GM23338 (cell line): ENCODE measurements at regions not wholly inside any gene's neighbourhood (a gene's known extent, or its start where the extent isn't known, plus 50 kb on each side); places are given as distances from the start of the nearest gene placed in this dataset.

ENCODE experiments used
- ATAC-seq: fragments of 200-7000 bp; cut with Tn5 transposase; 3 replicates; pipeline ENCODE4 v1.9.1; 2020
- DNase-seq: peaks from one replicate; pipeline ENCODE4 v3.0.0-alpha.2; 2015; ENCODE audit warnings: low spot score
- H2AFZ ChIP-seq: fragments of 200-600 bp; sonication (generic); 2 replicates; pipeline ENCODE4 v1.8.0; 2016; ENCODE audit warnings: antibody characterized with exemption, mild to moderate bottlenecking, moderate library complexity
- H3F3A ChIP-seq: fragments of 200-600 bp; sonication (generic); replicated peaks from 2 replicates; pipeline ENCODE4 v1.8.0; 2017; ENCODE audit warnings: antibody characterized with exemption, mixed run types, low read depth
- H3K27ac ChIP-seq: fragments of 200-600 bp; sonication (generic); 2 replicates; pipeline ENCODE4 v1.6.1; 2016; ENCODE audit warnings: low read depth
- H3K27me3 ChIP-seq: fragments of 200-600 bp; sonication (generic); 2 replicates; pipeline ENCODE4 v1.8.0; 2016; ENCODE audit warnings: mild to moderate bottlenecking, mixed run types, moderate library complexity; ENCODE audit not compliant: insufficient read depth
- H3K36me3 ChIP-seq: fragments of 200-600 bp; sonication (generic); 2 replicates; pipeline ENCODE4 v1.8.0; 2016; ENCODE audit warnings: mild to moderate bottlenecking; ENCODE audit not compliant: insufficient read depth
- H3K4me1 ChIP-seq: fragments of 200-600 bp; sonication (generic); 2 replicates; pipeline ENCODE4 v1.8.0; 2016; ENCODE audit warnings: mild to moderate bottlenecking, moderate library complexity; ENCODE audit not compliant: insufficient read depth
- H3K4me2 ChIP-seq: fragments of 200-600 bp; sonication (generic); 2 replicates; pipeline ENCODE4 v1.7.1; 2017; ENCODE audit warnings: mixed run types
- H3K4me3 ChIP-seq: fragments of 200-600 bp; sonication (generic); 2 replicates; pipeline ENCODE4 v1.6.1; 2016; ENCODE audit warnings: mixed run types
- H3K79me2 ChIP-seq: fragments of 200-600 bp; sonication (generic); replicated peaks from 2 replicates; pipeline ENCODE4 v1.8.0; 2017; ENCODE audit warnings: mild to moderate bottlenecking; ENCODE audit not compliant: insufficient read depth
- H3K9me2 ChIP-seq: fragments of 200-600 bp; sonication (generic); 2 replicates; pipeline ENCODE4 v1.8.0; 2017; ENCODE audit not compliant: insufficient read depth
- H4K20me1 ChIP-seq: fragments of 200-600 bp; sonication (generic); replicated peaks from 2 replicates; pipeline ENCODE4 v1.8.0; 2017; ENCODE audit warnings: mild to moderate bottlenecking; ENCODE audit not compliant: insufficient read depth
- H3K27ac Mint-ChIP-seq: 2 replicates; pipeline ENCODE4 v1.8.0; 2020; ENCODE audit warnings: inconsistent platforms, mild to moderate bottlenecking, moderate library complexity, mixed read lengths
- H3K27me3 Mint-ChIP-seq: 3 replicates; pipeline ENCODE4 v1.8.0; 2022; ENCODE audit warnings: low read depth, mild to moderate bottlenecking, moderate library complexity, mixed read lengths, inconsistent platforms; ENCODE audit not compliant: insufficient read depth, poor library complexity
- H3K36me3 Mint-ChIP-seq: 3 replicates; pipeline ENCODE4 v1.8.0; 2021; ENCODE audit warnings: low read depth, mild to moderate bottlenecking, inconsistent platforms, moderate library complexity, mixed read lengths
- H3K4me1 Mint-ChIP-seq: 3 replicates; pipeline ENCODE4 v1.8.0; 2020; ENCODE audit warnings: mild to moderate bottlenecking, inconsistent platforms, mixed read lengths
- H3K4me3 Mint-ChIP-seq: 3 replicates; pipeline ENCODE4 v1.8.0; 2021; ENCODE audit warnings: moderate library complexity, mild to moderate bottlenecking, inconsistent platforms, mixed read lengths
- H3K9me3 Mint-ChIP-seq: 3 replicates; pipeline ENCODE4 v1.8.0; 2020; ENCODE audit warnings: moderate library complexity, mild to moderate bottlenecking, inconsistent platforms, mixed read lengths
- CREB1 ChIP-seq: fragments of 250-450 bp; sonication (Bioruptor Pico); IDR thresholded peaks from 2 replicates; pipeline ENCODE4 v1.5.0; 2020; ENCODE audit warnings: low read depth, mild to moderate bottlenecking, moderate library complexity
- EZH2 ChIP-seq: fragments of 200-600 bp; sonication (generic); IDR thresholded peaks from one replicate; pipeline ENCODE4 v1.8.0; 2017; ENCODE audit warnings: antibody characterized with exemption, mild to moderate bottlenecking, low read depth; ENCODE audit not compliant: unreplicated experiment
- EZH2phosphoT487 ChIP-seq: fragments of 200-600 bp; sonication (generic); IDR thresholded peaks from one replicate; pipeline ENCODE4 v1.8.1; 2018; ENCODE audit warnings: antibody characterized with exemption; ENCODE audit not compliant: unreplicated experiment
- JUNB ChIP-seq: IDR thresholded peaks from one replicate; pipeline ENCODE4 v1.6.1; 2016; ENCODE audit warnings: antibody characterized with exemption; ENCODE audit not compliant: unreplicated experiment
- NANOG ChIP-seq: IDR thresholded peaks from 2 replicates; pipeline ENCODE4 v1.6.1; 2016; ENCODE audit warnings: antibody characterized with exemption, borderline replicate concordance
- POLR2AphosphoS5 ChIP-seq: IDR thresholded peaks from 2 replicates; pipeline ENCODE4 v1.6.1; 2016; ENCODE audit warnings: antibody characterized with exemption, low read depth
- STAT1 ChIP-seq: IDR thresholded peaks from one replicate; pipeline ENCODE4 v1.6.1; 2016; ENCODE audit warnings: antibody characterized with exemption; ENCODE audit not compliant: unreplicated experiment
- ZNF114 ChIP-seq: fragments of 250-450 bp; sonication (Bioruptor Pico); IDR thresholded peaks from 2 replicates; pipeline ENCODE4 v1.5.0; 2020; ENCODE audit warnings: mild to moderate bottlenecking, moderate library complexity
- ZNF462 ChIP-seq: fragments of 250-450 bp; sonication (Bioruptor Pico); IDR thresholded peaks from 2 replicates; pipeline ENCODE4 v1.5.0; 2020; ENCODE audit warnings: mild to moderate bottlenecking, moderate library complexity
- TF ChIP-seq, protein P1 (sequence below), 2 experiments: fragments of 200-600 bp in 1 of 2; sonication (generic) in 1 of 2; conservative IDR thresholded peaks; 2 replicates each; pipeline versions ENCODE4 v1.5.1 to v1.6.1; 2016 to 2017; ENCODE audit warnings: antibody characterized with exemption in 2 of 2, low read depth in 2 of 2, mild to moderate bottlenecking in 2 of 2, moderate library complexity in 1 of 2
- TF ChIP-seq, protein P2 (sequence below): IDR thresholded peaks from one replicate; pipeline ENCODE4 v1.6.1; 2018; ENCODE audit warnings: antibody characterized with exemption; ENCODE audit not compliant: unreplicated experiment

DNA sequence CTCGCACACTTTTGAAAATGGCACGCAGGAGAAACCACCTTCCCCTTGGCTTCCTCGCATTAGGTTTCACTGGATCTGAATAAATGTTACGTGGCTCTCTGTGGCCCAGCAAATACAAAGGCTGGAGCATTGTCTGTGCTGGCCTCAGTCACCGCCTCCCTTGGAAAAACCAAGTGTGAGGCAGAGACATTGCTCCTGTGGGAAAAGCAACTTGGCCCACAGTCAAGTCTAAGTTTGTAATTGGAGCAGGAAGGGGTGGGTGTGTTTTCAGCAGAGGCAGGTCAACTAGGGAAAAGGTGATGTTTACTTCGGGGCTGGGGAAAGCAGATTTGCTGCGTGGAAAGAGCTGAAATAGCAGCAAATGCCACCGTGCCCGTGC, 101.6 kb downstream of the IRS2 start (continued):
- TF ChIP-seq, protein P1, sequence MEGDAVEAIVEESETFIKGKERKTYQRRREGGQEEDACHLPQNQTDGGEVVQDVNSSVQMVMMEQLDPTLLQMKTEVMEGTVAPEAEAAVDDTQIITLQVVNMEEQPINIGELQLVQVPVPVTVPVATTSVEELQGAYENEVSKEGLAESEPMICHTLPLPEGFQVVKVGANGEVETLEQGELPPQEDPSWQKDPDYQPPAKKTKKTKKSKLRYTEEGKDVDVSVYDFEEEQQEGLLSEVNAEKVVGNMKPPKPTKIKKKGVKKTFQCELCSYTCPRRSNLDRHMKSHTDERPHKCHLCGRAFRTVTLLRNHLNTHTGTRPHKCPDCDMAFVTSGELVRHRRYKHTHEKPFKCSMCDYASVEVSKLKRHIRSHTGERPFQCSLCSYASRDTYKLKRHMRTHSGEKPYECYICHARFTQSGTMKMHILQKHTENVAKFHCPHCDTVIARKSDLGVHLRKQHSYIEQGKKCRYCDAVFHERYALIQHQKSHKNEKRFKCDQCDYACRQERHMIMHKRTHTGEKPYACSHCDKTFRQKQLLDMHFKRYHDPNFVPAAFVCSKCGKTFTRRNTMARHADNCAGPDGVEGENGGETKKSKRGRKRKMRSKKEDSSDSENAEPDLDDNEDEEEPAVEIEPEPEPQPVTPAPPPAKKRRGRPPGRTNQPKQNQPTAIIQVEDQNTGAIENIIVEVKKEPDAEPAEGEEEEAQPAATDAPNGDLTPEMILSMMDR (conservative IDR thresholded peaks at IDR 0.05; ENCODE audit: low read depth in 2 of 2) = no peak
- TF ChIP-seq CREB1 (CRISPR knock-in tag) (no peak), STAT1 (no peak)

- H3K36me3 ChIP-seq = no peaks in the 10 kb centered on the region
- Mint-ChIP-seq H3K4me1 (peaks cover 44% of the 10 kb centered on the region), H3K9me3 (no peaks in the 10 kb centered on the region), H3K36me3 (no peaks in the 10 kb centered on the region), H3K4me3 (no peak overlapping the region), H3K27me3 (peaks cover 4% of the 10 kb centered on the region), H3K27ac (no peak overlapping the region)
- H3K4me3 ChIP-seq = no peak overlapping the region
- no peak overlapping the region for H3K4me2 ChIP-seq
- no peaks in the 10 kb centered on the region for H3K27me3 ChIP-seq
- no peak overlapping the region for H2AFZ ChIP-seq
- H3K79me2 ChIP-seq = no peaks in the 10 kb centered on the region
- H3K4me1 ChIP-seq = peaks cover 8% of the 10 kb centered on the region
- H3K27ac ChIP-seq = no peak overlapping the region
- H3F3A ChIP-seq = no peaks in the 10 kb centered on the region; the same call in 1 of the 2 replicates
- no peak for ATAC-seq
- no peaks in the 10 kb centered on the region for H4K20me1 ChIP-seq
- H3K9me2 ChIP-seq = 0 out of 2 replicates have a peak, but pooled peaks cover 4% of the 10 kb centered on the region
- no peak for DNase-seq
- TF ChIP-seq EZH2phosphoT487 = no peak
- no peak for TF ChIP-seq STAT1
- no peak for TF ChIP-seq CREB1 (CRISPR knock-in tag)
- TF ChIP-seq EZH2 = no peak
- no peak for TF ChIP-seq ZNF114 (CRISPR knock-in tag)
- no peak for TF ChIP-seq ZNF462 (CRISPR knock-in tag)
- TF ChIP-seq NANOG = no peak
- no peak for TF ChIP-seq JUNB
- TF ChIP-seq, protein P2, sequence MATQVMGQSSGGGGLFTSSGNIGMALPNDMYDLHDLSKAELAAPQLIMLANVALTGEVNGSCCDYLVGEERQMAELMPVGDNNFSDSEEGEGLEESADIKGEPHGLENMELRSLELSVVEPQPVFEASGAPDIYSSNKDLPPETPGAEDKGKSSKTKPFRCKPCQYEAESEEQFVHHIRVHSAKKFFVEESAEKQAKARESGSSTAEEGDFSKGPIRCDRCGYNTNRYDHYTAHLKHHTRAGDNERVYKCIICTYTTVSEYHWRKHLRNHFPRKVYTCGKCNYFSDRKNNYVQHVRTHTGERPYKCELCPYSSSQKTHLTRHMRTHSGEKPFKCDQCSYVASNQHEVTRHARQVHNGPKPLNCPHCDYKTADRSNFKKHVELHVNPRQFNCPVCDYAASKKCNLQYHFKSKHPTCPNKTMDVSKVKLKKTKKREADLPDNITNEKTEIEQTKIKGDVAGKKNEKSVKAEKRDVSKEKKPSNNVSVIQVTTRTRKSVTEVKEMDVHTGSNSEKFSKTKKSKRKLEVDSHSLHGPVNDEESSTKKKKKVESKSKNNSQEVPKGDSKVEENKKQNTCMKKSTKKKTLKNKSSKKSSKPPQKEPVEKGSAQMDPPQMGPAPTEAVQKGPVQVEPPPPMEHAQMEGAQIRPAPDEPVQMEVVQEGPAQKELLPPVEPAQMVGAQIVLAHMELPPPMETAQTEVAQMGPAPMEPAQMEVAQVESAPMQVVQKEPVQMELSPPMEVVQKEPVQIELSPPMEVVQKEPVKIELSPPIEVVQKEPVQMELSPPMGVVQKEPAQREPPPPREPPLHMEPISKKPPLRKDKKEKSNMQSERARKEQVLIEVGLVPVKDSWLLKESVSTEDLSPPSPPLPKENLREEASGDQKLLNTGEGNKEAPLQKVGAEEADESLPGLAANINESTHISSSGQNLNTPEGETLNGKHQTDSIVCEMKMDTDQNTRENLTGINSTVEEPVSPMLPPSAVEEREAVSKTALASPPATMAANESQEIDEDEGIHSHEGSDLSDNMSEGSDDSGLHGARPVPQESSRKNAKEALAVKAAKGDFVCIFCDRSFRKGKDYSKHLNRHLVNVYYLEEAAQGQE = no peak
- no peak for TF ChIP-seq POLR2AphosphoS5
These were observed 102.1 kb downstream of the IRS2 start for GRCh38 chr13:109684084-109684823.
